PFSK-1 (cell line): ENCODE measurements at regions not wholly inside any gene's neighbourhood (a gene's known extent, or its start where the extent isn't known, plus 50 kb on each side); places are given as distances from the start of the nearest gene placed in this dataset.

Experiments
- FOXP2 ChIP-seq: optimal IDR thresholded peaks from 2 replicates; pipeline ENCODE3; 2011; ENCODE audit warnings: borderline replicate concordance, control low read depth, inconsistent platforms; ENCODE audit not compliant: insufficient read depth; ENCODE audit errors: extremely low read length, extremely low read depth
- POLR2AphosphoS5 ChIP-seq: IDR thresholded peaks from 2 replicates; pipeline ENCODE4 v1.6.1; 2012; ENCODE audit warnings: low read depth, mild to moderate bottlenecking, control low read depth, low read length, moderate library complexity
- SIN3A ChIP-seq: IDR thresholded peaks from 2 replicates; pipeline ENCODE4 v1.6.1; 2012; ENCODE audit warnings: mild to moderate bottlenecking, low read length, moderate library complexity, borderline replicate concordance; ENCODE audit not compliant: insufficient read depth
- TAF1 ChIP-seq: IDR thresholded peaks from 2 replicates; pipeline ENCODE4 v1.6.1; 2012; ENCODE audit warnings: low read length, control low read depth, borderline replicate concordance; ENCODE audit not compliant: insufficient read depth
- TF ChIP-seq, protein P1 (sequence below), 2 experiments: IDR thresholded peaks; 2 replicates each; pipeline versions ENCODE4 v1.6.1 to v1.8.0; 2011 to 2012; ENCODE audit warnings: low read depth in 2 of 2, low read length in 2 of 2, control low read depth in 1 of 2, inconsistent platforms in 1 of 2, mild to moderate bottlenecking in 1 of 2, moderate library complexity in 1 of 2; ENCODE audit not compliant: insufficient read depth in 1 of 2

DNA sequence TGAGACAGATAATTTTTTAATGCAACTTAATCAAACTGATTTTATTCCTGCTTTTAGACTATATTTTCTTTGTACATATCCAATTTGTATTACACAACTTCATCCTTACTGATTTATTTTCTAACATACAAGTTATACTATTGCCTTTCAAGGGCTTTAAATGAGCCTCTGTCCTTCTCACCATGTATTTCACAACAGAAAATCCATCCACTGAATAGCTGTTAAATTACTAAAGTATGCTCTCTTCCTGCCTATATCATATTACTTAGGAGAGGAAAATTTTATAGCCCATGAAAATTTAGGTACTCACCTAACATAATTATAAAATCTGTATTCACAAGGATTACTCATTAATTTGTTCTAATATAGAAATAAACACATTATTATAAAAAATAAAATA lies 528.6 kb downstream of the ANKRD50 start:
- TF ChIP-seq POLR2AphosphoS5, result no peak
- no peak for TF ChIP-seq SIN3A
- no peak for TF ChIP-seq TAF1
- TF ChIP-seq, protein P1, sequence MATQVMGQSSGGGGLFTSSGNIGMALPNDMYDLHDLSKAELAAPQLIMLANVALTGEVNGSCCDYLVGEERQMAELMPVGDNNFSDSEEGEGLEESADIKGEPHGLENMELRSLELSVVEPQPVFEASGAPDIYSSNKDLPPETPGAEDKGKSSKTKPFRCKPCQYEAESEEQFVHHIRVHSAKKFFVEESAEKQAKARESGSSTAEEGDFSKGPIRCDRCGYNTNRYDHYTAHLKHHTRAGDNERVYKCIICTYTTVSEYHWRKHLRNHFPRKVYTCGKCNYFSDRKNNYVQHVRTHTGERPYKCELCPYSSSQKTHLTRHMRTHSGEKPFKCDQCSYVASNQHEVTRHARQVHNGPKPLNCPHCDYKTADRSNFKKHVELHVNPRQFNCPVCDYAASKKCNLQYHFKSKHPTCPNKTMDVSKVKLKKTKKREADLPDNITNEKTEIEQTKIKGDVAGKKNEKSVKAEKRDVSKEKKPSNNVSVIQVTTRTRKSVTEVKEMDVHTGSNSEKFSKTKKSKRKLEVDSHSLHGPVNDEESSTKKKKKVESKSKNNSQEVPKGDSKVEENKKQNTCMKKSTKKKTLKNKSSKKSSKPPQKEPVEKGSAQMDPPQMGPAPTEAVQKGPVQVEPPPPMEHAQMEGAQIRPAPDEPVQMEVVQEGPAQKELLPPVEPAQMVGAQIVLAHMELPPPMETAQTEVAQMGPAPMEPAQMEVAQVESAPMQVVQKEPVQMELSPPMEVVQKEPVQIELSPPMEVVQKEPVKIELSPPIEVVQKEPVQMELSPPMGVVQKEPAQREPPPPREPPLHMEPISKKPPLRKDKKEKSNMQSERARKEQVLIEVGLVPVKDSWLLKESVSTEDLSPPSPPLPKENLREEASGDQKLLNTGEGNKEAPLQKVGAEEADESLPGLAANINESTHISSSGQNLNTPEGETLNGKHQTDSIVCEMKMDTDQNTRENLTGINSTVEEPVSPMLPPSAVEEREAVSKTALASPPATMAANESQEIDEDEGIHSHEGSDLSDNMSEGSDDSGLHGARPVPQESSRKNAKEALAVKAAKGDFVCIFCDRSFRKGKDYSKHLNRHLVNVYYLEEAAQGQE (IDR thresholded peaks at IDR 0.05; ENCODE audit: insufficient read depth in 1 of 2, low read depth in 2 of 2, low read length in 2 of 2), result no peak
- no peak for TF ChIP-seq FOXP2
